Chondrocyte (in vitro differentiated cells): ENCODE measurements at regions not wholly inside any gene's neighbourhood (a gene's known extent, or its start where the extent isn't known, plus 50 kb on each side); places are given as distances from the start of the nearest gene placed in this dataset.

Experiments used
- DNase-seq: peaks from one replicate; pipeline ENCODE4 v3.0.0; 2021; ENCODE audit warnings: mixed read lengths, low spot score
- H3K27ac Mint-ChIP-seq: one replicate; pipeline ENCODE4 v1.8.0; 2021; ENCODE audit warnings: mild to moderate bottlenecking, moderate library complexity, mixed read lengths; ENCODE audit not compliant: unreplicated experiment
- H3K27me3 Mint-ChIP-seq: 2 replicates; pipeline ENCODE4 v1.8.0; 2021; ENCODE audit warnings: low read depth, mixed read lengths
- H3K36me3 Mint-ChIP-seq: 2 replicates; pipeline ENCODE4 v1.8.0; 2021; ENCODE audit warnings: low read depth, mixed read lengths
- H3K4me1 Mint-ChIP-seq: 2 replicates; pipeline ENCODE4 v1.8.0; 2021; ENCODE audit warnings: low read depth, mild to moderate bottlenecking, mixed read lengths
- H3K4me3 Mint-ChIP-seq: one replicate; pipeline ENCODE4 v1.8.0; 2021; ENCODE audit warnings: mild to moderate bottlenecking, moderate library complexity, mixed read lengths; ENCODE audit not compliant: unreplicated experiment
- H3K9me3 Mint-ChIP-seq: 2 replicates; pipeline ENCODE4 v1.8.0; 2021; ENCODE audit warnings: low read depth, mixed read lengths
- CTCF ChIP-seq: fragments of 200-600 bp; sonication (generic); IDR thresholded peaks from 2 replicates; pipeline ENCODE4 v1.5.0; 2021; ENCODE audit warnings: antibody characterized with exemption, mild to moderate bottlenecking, moderate library complexity

- Mint-ChIP-seq H3K9me3 (peaks cover 14% of the 10 kb centered on the region), H3K4me3 (no peak overlapping the region), H3K36me3 (no peaks in the 10 kb centered on the region), H3K27me3 (no peaks in the 10 kb centered on the region), H3K4me1 (peaks cover 12% of the 10 kb centered on the region), H3K27ac (no peak overlapping the region)
- TF ChIP-seq CTCF: no peak
- DNase-seq: no peak
Observed at GRCh38 chr3:187927565-187927964, 182.3 kb upstream of the BCL6 start.

GRCh38 chr3:187929112-187929816 lies 184.0 kb upstream of the BCL6 start:
- TF ChIP-seq CTCF: no peak
- no peaks in the 10 kb centered on the region for H3K27me3 Mint-ChIP-seq
- no peak for DNase-seq
- H3K36me3 Mint-ChIP-seq: no peaks in the 10 kb centered on the region
- peaks cover 4% of the 10 kb centered on the region for H3K4me1 Mint-ChIP-seq
- H3K9me3 Mint-ChIP-seq: peaks cover 14% of the 10 kb centered on the region
- H3K27ac Mint-ChIP-seq: no peak overlapping the region
- H3K4me3 Mint-ChIP-seq: no peak overlapping the region

- H3K36me3 Mint-ChIP-seq: no peaks in the 10 kb centered on the region
- H3K4me1 Mint-ChIP-seq: peaks cover 4% of the 10 kb centered on the region
- no peak overlapping the region for H3K27ac Mint-ChIP-seq
- H3K9me3 Mint-ChIP-seq: peaks cover 8% of the 10 kb centered on the region
- TF ChIP-seq CTCF: no peak
- H3K27me3 Mint-ChIP-seq: no peaks in the 10 kb centered on the region
- no peak for DNase-seq
- no peak overlapping the region for H3K4me3 Mint-ChIP-seq
Observed at GRCh38 chr3:187930021-187930420, 184.8 kb upstream of the BCL6 start.

- Mint-ChIP-seq H3K9me3 (peaks cover 4% of the 10 kb centered on the region), H3K27ac (no peak overlapping the region), H3K4me1 (peaks cover 8% of the 10 kb centered on the region), H3K36me3 (no peaks in the 10 kb centered on the region), H3K27me3 (no peaks in the 10 kb centered on the region), H3K4me3 (no peak overlapping the region)
- no peak for DNase-seq
- no peak for TF ChIP-seq CTCF
Observed at GRCh38 chr3:187931101-187931500, 185.8 kb upstream of the BCL6 start.

GRCh38 chr3:187931770-187932278 lies 186.6 kb upstream of the BCL6 start:
- TF ChIP-seq CTCF: no peak
- no peak for DNase-seq
- Mint-ChIP-seq H3K9me3 (peaks cover 4% of the 10 kb centered on the region), H3K4me1 (peaks cover 8% of the 10 kb centered on the region), H3K36me3 (no peaks in the 10 kb centered on the region), H3K27me3 (no peaks in the 10 kb centered on the region), H3K4me3 (no peak overlapping the region), H3K27ac (no peak overlapping the region)
